ENCODE measurements at regions not wholly inside any gene's neighbourhood (a gene's known extent, or its start where the extent isn't known, plus 50 kb on each side); places are given as distances from the start of the nearest gene placed in this dataset.

DNA sequence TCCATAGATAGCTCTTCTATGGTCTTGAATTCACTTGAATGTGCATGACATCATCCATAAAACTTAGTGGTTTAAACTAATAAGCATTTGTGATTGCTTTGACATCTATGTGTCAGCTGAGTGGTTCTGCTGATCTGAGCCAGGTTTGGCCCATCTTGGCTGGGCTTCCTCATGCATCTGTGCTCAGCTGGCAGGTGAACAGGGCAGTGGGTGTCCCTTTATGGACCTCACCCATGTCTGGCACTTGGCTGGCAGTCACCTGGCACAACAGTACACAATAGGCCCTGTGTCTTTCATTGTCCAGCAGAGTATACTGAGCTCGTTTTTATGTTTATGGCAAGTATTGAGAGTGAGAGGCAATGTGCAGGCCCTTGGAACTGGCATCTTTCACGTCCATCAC, 73.7 kb upstream of the CNTN6 start:
- TF ChIP-seq TAF1 (IDR thresholded peaks at IDR 0.05; ENCODE audit: borderline replicate concordance, low read depth, low read length) (no peak), POLR2A (IDR thresholded peaks at IDR 0.05; ENCODE audit: low read depth, low read length) (no peak), POLR2AphosphoS5 (IDR thresholded peaks at IDR 0.05; ENCODE audit: low read depth, low read length) (no peak)
